Cardiac fibroblast (primary cell): ENCODE measurements at regions not wholly inside any gene's neighbourhood (a gene's known extent, or its start where the extent isn't known, plus 50 kb on each side); places are given as distances from the start of the nearest gene placed in this dataset.
"Not testable (repeated sequence)": the region's sequence is repeated elsewhere in the genome, so short reads cannot be mapped to it uniquely, and the experiment has no call there.

ENCODE experiments used
- DNase-seq, 2 donors: peaks; one replicate each; pipeline versions ENCODE4 v3.0.0 to v3.0.0-alpha.2; 2010; ENCODE audit warnings: low read depth in 2 of 2
- H3K4me3 ChIP-seq, 2 donors: replicated peaks in 1 of 2; 1 replicate in 1 of 2; 2 replicates in 1 of 2; pipeline ENCODE4 v1.5.1; 2011; ENCODE audit warnings: low read depth in 2 of 2, low read length in 2 of 2, mild to moderate bottlenecking in 2 of 2, moderate library complexity in 1 of 2
- CTCF ChIP-seq: IDR thresholded peaks from one replicate; pipeline ENCODE4 v1.5.1; 2011; ENCODE audit warnings: low read depth, mild to moderate bottlenecking, low read length, inconsistent platforms

GRCh38 chrX:132302687-132303086, 83.4 kb upstream of the RAP2C start:
- H3K4me3 ChIP-seq, DNase-seq: not testable (repeated sequence)

DNA sequence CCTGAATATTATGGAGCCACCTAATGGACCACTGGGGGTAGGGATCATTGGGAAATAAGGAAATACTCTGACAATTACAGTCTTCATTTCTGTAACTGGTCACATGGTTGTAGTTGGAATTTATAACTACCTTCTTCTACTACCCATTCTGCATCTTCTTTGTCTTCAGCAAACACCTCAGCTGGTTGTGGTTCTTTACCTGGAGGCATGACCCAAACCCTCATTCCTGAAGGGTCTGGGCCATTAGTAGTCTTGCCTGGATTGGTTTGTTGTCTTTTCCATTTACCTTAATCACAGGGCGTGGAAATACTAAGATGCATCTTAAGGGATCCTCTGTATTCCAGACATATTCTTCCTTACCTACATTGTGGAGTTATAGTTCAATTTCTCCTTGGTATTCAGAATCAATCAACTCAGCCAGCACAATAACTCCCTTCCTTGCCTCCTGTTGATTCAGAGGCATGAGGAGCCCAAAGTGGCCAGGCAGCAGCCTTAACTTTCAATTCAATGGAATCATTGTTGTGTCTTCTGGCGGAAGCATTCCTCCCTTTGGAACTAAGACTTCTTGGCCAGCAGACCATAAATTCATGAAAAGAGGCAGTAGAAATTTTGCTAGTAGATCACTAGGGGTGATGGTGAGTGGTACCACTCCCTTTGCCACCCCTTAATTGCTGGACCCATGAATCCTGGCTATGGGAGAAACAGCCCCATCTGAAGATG, 75.7 kb upstream of the RAP2C start:
- DNase-seq, result no peak
- TF ChIP-seq CTCF, result no peak
- H3K4me3 ChIP-seq, result no peak overlapping the region

GRCh38 chrX:132294192-132294591, 74.9 kb upstream of the RAP2C start:
- no peak for TF ChIP-seq CTCF
- no peak for DNase-seq
- no peak overlapping the region for H3K4me3 ChIP-seq

DNA sequence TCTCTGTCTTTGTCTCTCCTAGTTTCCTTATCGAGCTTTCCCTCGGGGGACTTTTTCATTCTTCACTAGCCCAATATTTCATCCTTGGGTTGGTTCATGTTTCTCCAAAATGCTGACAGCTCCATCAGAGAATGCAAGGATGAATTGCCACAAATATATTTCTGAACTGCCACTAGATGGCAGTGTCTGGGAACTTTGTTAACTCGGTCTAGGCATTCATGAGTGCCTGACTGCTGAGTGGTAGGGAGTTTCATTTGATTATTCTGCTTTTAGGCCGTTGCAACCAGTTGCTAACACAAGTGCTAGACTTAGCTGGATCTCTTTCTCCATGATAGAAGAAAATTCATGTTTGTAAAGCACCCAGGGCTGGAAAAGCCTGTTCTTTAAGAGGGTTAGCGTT, 73.5 kb upstream of the RAP2C start:
- TF ChIP-seq CTCF, result peak; percentile 40
- no peak overlapping the region for H3K4me3 ChIP-seq
- DNase-seq, result peak; percentile 70 to 74

- DNase-seq, result no peak
- H3K4me3 ChIP-seq, result no peak overlapping the region
- no peak for TF ChIP-seq CTCF
Observed at GRCh38 chrX:132277953-132278614, 58.8 kb upstream of the RAP2C start.

DNA sequence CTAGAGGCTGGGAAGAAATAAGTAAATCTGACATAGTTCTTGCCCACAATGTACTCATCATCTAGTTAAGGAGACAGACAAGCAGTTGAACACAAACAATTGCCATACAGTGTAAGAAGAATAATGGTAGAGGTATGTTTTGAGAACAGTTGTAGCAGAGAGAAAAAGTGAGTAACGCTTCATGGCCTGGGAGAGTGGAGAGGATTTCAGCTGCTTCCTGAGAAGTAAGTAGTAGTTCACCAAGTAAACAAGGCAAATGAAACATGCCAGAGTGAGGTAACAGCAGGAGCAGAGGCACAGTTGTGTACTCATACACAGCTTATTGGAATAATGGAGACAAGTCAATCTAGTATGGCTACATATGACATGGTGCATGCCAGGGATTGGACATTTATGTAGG, 53.6 kb upstream of the RAP2C start:
- no peak overlapping the region for H3K4me3 ChIP-seq
- peak in 1 of 2 donors; percentile 61 for DNase-seq
- TF ChIP-seq CTCF, result no peak

GRCh38 chrX:132271311-132271778, 52.1 kb upstream of the RAP2C start:
- H3K4me3 ChIP-seq, result no peak overlapping the region
- no peak for TF ChIP-seq CTCF
- peak; percentile 15 to 59 for DNase-seq
